ENCODE measurements at regions not wholly inside any gene's neighbourhood (a gene's known extent, or its start where the extent isn't known, plus 50 kb on each side); places are given as distances from the start of the nearest gene placed in this dataset.

DNA sequence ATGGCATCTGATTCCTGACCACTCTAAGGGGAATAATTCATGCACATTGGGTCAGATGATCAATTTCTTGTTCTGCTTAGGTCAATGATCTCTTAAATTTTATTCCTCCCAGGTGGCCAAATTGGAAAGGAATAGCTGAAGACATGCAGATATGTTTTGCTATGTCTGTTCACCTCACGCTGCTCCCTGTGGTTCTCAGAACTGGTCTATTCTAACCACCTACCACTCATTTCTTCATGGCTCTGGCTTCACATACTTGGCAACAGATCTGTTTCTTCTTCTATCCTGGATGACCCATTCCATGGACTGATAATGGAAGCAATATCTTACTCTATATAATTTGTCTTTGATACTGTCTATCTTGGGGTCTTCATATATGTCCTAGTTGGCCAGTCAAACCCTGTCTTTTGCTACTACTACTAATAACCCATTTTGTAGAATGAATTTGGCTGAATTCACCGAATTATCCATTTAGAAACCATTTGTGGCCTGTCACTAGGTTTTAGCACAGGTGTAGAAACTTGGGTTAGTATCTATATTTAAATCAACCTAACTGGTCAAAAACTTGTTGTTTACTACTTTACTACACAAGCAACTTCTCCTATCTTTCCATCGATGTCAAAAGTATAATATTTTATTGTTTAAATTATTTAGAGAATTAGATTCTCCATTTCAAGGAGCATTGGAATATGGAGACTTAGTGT is 650.9 kb downstream of the TLE4 start:
- H4K20me1 ChIP-seq (ENCODE audit: control insufficient read depth, insufficient read depth, low read depth, low read length): no peaks in the 10 kb centered on the region
- no peak overlapping the region for H3K4me3 ChIP-seq (ENCODE audit: low read length)
- no peak for TF ChIP-seq EZH2phosphoT487 (IDR thresholded peaks at IDR 0.05; ENCODE audit: borderline replicate concordance, low read length)
- TF ChIP-seq, protein P1, sequence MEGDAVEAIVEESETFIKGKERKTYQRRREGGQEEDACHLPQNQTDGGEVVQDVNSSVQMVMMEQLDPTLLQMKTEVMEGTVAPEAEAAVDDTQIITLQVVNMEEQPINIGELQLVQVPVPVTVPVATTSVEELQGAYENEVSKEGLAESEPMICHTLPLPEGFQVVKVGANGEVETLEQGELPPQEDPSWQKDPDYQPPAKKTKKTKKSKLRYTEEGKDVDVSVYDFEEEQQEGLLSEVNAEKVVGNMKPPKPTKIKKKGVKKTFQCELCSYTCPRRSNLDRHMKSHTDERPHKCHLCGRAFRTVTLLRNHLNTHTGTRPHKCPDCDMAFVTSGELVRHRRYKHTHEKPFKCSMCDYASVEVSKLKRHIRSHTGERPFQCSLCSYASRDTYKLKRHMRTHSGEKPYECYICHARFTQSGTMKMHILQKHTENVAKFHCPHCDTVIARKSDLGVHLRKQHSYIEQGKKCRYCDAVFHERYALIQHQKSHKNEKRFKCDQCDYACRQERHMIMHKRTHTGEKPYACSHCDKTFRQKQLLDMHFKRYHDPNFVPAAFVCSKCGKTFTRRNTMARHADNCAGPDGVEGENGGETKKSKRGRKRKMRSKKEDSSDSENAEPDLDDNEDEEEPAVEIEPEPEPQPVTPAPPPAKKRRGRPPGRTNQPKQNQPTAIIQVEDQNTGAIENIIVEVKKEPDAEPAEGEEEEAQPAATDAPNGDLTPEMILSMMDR (IDR thresholded peaks at IDR 0.05; ENCODE audit: low read depth, low read length, poor library complexity, severe bottlenecking): no peak

DNA sequence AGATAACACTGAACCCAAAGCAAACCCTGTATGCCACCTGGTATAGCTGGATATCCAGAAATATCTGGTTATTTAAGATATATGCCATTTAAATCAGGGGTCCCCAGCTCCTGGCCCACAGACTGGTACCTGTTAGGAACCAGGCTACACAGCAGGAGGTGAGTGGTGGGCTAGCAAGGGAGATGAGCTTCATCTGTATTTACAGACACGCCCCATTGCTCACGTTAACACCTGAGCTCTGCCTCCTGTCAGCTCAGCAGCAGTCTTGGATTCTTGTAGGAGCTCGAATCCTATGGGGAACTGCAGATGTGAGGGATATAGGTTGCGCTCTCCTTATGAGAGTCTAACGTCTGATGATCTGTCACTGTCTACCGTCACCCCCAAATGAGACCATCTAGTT is 646.6 kb downstream of the TLE4 start:
- Histone ChIP-seq H3K27me3 (ENCODE audit: control insufficient read depth, low read length) (no peaks in the 10 kb centered on the region), H3K36me3 (ENCODE audit: control insufficient read depth, low read length) (no peaks in the 10 kb centered on the region), H4K20me1 (ENCODE audit: control insufficient read depth, insufficient read depth, low read depth, low read length) (no peaks in the 10 kb centered on the region), H3K4me2 (ENCODE audit: low read length) (no peak overlapping the region), H3K9me3 (ENCODE audit: control insufficient read depth, insufficient read depth, low read length) (no peaks in the 10 kb centered on the region), H3K79me2 (ENCODE audit: control insufficient read depth, low read length) (no peaks in the 10 kb centered on the region), H3K9me2 (replicated peaks; ENCODE audit: control insufficient read depth, low read length) (no peaks in the 10 kb centered on the region), H3K4me3 (ENCODE audit: low read length) (no peak overlapping the region), H3K4me1 (ENCODE audit: control insufficient read depth, low read length) (no peaks in the 10 kb centered on the region), H3K27ac (ENCODE audit: low read depth, low read length) (no peak overlapping the region), H3F3A (ENCODE audit: control insufficient read depth, insufficient read depth) (no peaks in the 10 kb centered on the region)
- TF ChIP-seq, protein P1 (IDR thresholded peaks at IDR 0.05; ENCODE audit: low read depth, low read length, poor library complexity, severe bottlenecking): no peak

More for the DNA sequence above, 650.9 kb downstream of the TLE4 start:
- no peaks in the 10 kb centered on the region for H3F3A ChIP-seq (ENCODE audit: control insufficient read depth, insufficient read depth)
- H3K4me2 ChIP-seq (ENCODE audit: low read length): no peak overlapping the region
- no peaks in the 10 kb centered on the region for H3K79me2 ChIP-seq (ENCODE audit: control insufficient read depth, low read length)
- H3K36me3 ChIP-seq (ENCODE audit: control insufficient read depth, low read length): no peaks in the 10 kb centered on the region
- no peaks in the 10 kb centered on the region for H3K9me2 ChIP-seq (replicated peaks; ENCODE audit: control insufficient read depth, low read length)
- H3K27me3 ChIP-seq (ENCODE audit: control insufficient read depth, low read length): no peaks in the 10 kb centered on the region
- H3K27ac ChIP-seq (ENCODE audit: low read depth, low read length): no peak overlapping the region
- H3K9me3 ChIP-seq (ENCODE audit: control insufficient read depth, insufficient read depth, low read length): no peaks in the 10 kb centered on the region
- H3K4me1 ChIP-seq (ENCODE audit: control insufficient read depth, low read length): no peaks in the 10 kb centered on the region

DNA sequence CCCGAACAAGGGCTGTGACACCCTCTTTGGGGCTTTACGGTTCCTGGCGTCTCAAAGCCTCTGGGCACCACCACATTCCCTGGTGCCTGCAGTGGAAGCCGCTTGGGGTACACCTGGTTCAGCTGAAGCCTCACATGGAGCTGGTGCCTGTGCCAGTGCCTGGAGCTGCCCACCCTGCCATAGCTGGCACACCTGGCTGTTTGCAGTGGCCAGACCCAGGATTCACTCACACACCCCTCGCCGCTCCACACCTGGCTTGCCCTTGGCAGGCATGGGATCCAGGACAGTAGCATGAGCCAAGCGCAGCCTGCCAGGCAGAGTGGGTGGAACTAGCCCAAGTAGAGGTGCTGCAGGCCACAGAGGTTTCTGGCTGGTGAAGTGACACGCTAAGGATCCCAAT is 641.8 kb downstream of the TLE4 start:
- Histone ChIP-seq H3K4me3 (ENCODE audit: low read length) (no peak overlapping the region), H3K4me2 (ENCODE audit: low read length) (no peak overlapping the region), H3K27me3 (ENCODE audit: control insufficient read depth, low read length) (no peaks in the 10 kb centered on the region), H3K4me1 (ENCODE audit: control insufficient read depth, low read length) (no peaks in the 10 kb centered on the region), H3K36me3 (ENCODE audit: control insufficient read depth, low read length) (no peaks in the 10 kb centered on the region), H3K9me3 (ENCODE audit: control insufficient read depth, insufficient read depth, low read length) (no peaks in the 10 kb centered on the region; the same call in 1 of the 2 replicates), H4K20me1 (ENCODE audit: control insufficient read depth, insufficient read depth, low read depth, low read length) (no peaks in the 10 kb centered on the region), H3F3A (ENCODE audit: control insufficient read depth, insufficient read depth) (no peaks in the 10 kb centered on the region), H3K27ac (ENCODE audit: low read depth, low read length) (no peak overlapping the region), H3K9me2 (replicated peaks; ENCODE audit: control insufficient read depth, low read length) (no peaks in the 10 kb centered on the region), H3K79me2 (ENCODE audit: control insufficient read depth, low read length) (no peaks in the 10 kb centered on the region)
- TF ChIP-seq EZH2phosphoT487 (IDR thresholded peaks at IDR 0.05; ENCODE audit: borderline replicate concordance, low read length): no peak
- TF ChIP-seq, protein P1 (IDR thresholded peaks at IDR 0.05; ENCODE audit: low read depth, low read length, poor library complexity, severe bottlenecking): no peak
